ENCODE measurements at regions not wholly inside any gene's neighbourhood (a gene's known extent, or its start where the extent isn't known, plus 50 kb on each side); places are given as distances from the start of the nearest gene placed in this dataset.

DNA sequence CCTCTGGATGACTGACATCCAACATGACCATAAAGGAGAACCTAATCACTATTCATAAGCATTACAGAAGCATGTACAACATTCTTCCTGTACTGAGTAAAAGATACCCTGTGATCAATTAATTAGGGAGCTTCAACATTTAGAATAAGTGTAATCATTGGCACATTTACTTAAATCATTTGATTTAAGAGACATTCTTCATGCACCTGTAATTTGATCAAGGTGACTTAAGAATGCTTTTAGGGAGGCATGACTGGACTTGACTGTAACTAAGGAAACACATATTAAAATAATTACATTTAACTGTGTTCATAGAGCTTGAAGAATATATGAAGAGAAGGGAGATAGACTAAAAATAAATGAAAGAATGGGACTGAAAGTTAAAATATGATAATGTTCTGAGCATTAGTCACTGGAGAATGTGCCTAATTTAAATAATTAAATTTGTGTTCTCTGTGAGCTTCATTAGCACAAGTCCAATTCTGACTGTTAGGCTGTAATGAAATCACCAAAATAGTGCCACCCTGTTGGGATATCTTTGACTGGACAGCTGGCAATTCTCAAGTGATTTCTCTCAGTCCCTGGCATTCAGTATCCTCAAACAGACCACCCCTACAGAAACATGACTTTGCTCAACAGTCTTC is 295.5 kb upstream of the ADGRB3 start:
- TF ChIP-seq POLR2AphosphoS5 (IDR thresholded peaks at IDR 0.05) (no peak), CTCF (IDR thresholded peaks at IDR 0.05) (no peak), EP300 (IDR thresholded peaks at IDR 0.05; ENCODE audit: low read depth) (no peak), POLR2A (IDR thresholded peaks at IDR 0.05) (no peak)
- H3K27ac ChIP-seq: no peak overlapping the region
- no peaks in the 10 kb centered on the region for H3K9me3 ChIP-seq
- intact Hi-C loops (cut with DNase I; ENCODE audit: low total_unique reads): loop anchor here (10.0 kb wide), 1 partner anchor 595 kb away; no protein-coding TSS in a partner anchor
- no peaks in the 10 kb centered on the region for H3K27me3 ChIP-seq
- H3K4me1 ChIP-seq: no peaks in the 10 kb centered on the region
- H3K36me3 ChIP-seq: no peaks in the 10 kb centered on the region
- H3K4me3 ChIP-seq: no peak overlapping the region
- DNase-seq: no peak
- in situ Hi-C loops (cut with MboI; ENCODE audit: low pct_ligation_motif_present in 1 of 4, low pct_unique_long_range_greater_than_20kb in 1 of 4, low sequenced_read_pairs in 3 of 4): no loop called here

DNA sequence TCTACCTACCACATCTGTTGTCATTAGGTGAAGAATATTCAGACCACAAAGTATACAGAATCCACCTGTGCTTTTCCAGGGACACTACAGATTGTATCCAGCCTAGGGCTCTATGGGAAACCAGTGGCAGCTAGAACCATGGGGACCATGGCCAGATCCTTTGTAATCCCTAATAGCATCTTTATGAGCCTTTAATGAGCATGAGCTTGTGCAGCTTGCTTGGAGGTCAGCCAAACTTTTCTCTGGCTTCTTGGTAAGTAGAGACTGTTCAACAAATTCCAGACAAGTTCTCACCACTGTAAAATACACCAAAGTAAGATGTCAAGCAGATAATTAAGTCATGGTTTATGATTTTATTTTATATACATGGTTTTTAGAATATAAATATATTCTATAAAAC is 301.6 kb upstream of the ADGRB3 start:
- H3K4me3 ChIP-seq: no peak overlapping the region
- intact Hi-C loops (cut with DNase I; ENCODE audit: low total_unique reads): no loop called here

DNA sequence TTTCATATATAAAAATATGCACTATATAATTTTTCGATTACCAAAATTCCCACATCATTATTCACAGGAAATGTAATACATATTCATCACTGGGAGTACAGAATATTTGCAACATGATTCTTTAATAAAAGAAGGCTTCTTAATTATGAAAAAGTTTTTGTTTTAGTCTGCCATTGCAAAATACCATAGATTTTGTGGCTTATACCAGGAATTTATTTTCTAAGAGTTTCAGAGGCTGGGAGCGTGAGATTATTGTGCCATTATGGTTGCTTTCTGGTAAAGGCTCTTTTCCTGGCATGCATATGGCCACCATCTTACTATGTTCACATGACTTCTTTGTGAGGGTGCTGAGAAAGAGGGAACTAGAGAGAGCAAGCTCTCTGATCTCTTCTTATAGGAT is 306.9 kb upstream of the ADGRB3 start:
- 84 to 95% methylated on average over 2 of the region's 2 CpGs for WGBS, 2 donors (ENCODE audit: low coverage in 1 of 2)
- Histone ChIP-seq H3K27ac (no peak overlapping the region), H3K36me3 (no peaks in the 10 kb centered on the region), H3K4me1 (no peaks in the 10 kb centered on the region), H3K4me3 (no peak overlapping the region), H3K9me3 (no peaks in the 10 kb centered on the region), H3K27me3 (no peaks in the 10 kb centered on the region)
- intact Hi-C loops (cut with DNase I; ENCODE audit: low total_unique reads): no loop called here
- in situ Hi-C loops (cut with MboI; ENCODE audit: low pct_ligation_motif_present in 1 of 4, low pct_unique_long_range_greater_than_20kb in 1 of 4, low sequenced_read_pairs in 3 of 4): no loop called here
- no peak for TF ChIP-seq EP300 (IDR thresholded peaks at IDR 0.05; ENCODE audit: low read depth)
- no peak for TF ChIP-seq CTCF (IDR thresholded peaks at IDR 0.05)
- TF ChIP-seq POLR2A (IDR thresholded peaks at IDR 0.05): no peak
- no peak for TF ChIP-seq POLR2AphosphoS5 (IDR thresholded peaks at IDR 0.05)
- no peak for DNase-seq

More for the DNA sequence above, 301.6 kb upstream of the ADGRB3 start:
- in situ Hi-C loops (cut with MboI; ENCODE audit: low pct_ligation_motif_present in 1 of 4, low pct_unique_long_range_greater_than_20kb in 1 of 4, low sequenced_read_pairs in 3 of 4): no loop called here
- TF ChIP-seq EP300 (IDR thresholded peaks at IDR 0.05; ENCODE audit: low read depth) (no peak), POLR2A (IDR thresholded peaks at IDR 0.05) (no peak), POLR2AphosphoS5 (IDR thresholded peaks at IDR 0.05) (no peak), CTCF (IDR thresholded peaks at IDR 0.05) (no peak)
- Histone ChIP-seq H3K9me3 (no peaks in the 10 kb centered on the region), H3K36me3 (no peaks in the 10 kb centered on the region), H3K27ac (no peak overlapping the region), H3K27me3 (no peaks in the 10 kb centered on the region), H3K4me1 (no peaks in the 10 kb centered on the region)
- DNase-seq: no peak

- no peaks in the 10 kb centered on the region for H3K27me3 ChIP-seq
- in situ Hi-C loops (cut with MboI; ENCODE audit: low pct_ligation_motif_present in 1 of 4, low pct_unique_long_range_greater_than_20kb in 1 of 4, low sequenced_read_pairs in 3 of 4): no loop called here
- no peak overlapping the region for H3K27ac ChIP-seq
- WGBS, 2 donors (ENCODE audit: low coverage in 1 of 2): 85% methylated on average over 4 of the region's 4 CpGs; no CpG with 5 or more reads in 1 of the 2 donors
- TF ChIP-seq EP300 (IDR thresholded peaks at IDR 0.05; ENCODE audit: low read depth) (no peak), POLR2AphosphoS5 (IDR thresholded peaks at IDR 0.05) (no peak), POLR2A (IDR thresholded peaks at IDR 0.05) (no peak), CTCF (IDR thresholded peaks at IDR 0.05) (no peak)
- H3K9me3 ChIP-seq: no peaks in the 10 kb centered on the region
- no peak overlapping the region for H3K4me3 ChIP-seq
- intact Hi-C loops (cut with DNase I; ENCODE audit: low total_unique reads): no loop called here
- DNase-seq: no peak
- no peaks in the 10 kb centered on the region for H3K4me1 ChIP-seq
- no peaks in the 10 kb centered on the region for H3K36me3 ChIP-seq
Observed at GRCh38 chr6:68326762-68327161, 308.3 kb upstream of the ADGRB3 start.
